Stimulated activated effector memory CD8-positive, alpha-beta T cell treated with anti-CD3 and anti-CD28 coated beads, Interleukin-12 subunit alpha, Interleukin-12 subunit beta, amount 100 ng/mL, for 72 hours (primary cell): ENCODE measurements at regions not wholly inside any gene's neighbourhood (a gene's known extent, or its start where the extent isn't known, plus 50 kb on each side); places are given as distances from the start of the nearest gene placed in this dataset.

Source experiments
- ATAC-seq: fragments of 150-1000 bp; cut with Tn5 transposase; 2 replicates; pipeline ENCODE4 v1.10.0; 2021
- DNase-seq, 2 donors: peaks; one replicate each; pipeline ENCODE4 v3.0.0; 2021 to 2022; ENCODE audit warnings: low spot score in 2 of 2
- H3K27ac Mint-ChIP-seq: one replicate; pipeline ENCODE4 v1.8.0; 2022; ENCODE audit warnings: mild to moderate bottlenecking, mixed read lengths
- H3K36me3 Mint-ChIP-seq: one replicate; pipeline ENCODE4 v1.8.0; 2022; ENCODE audit warnings: mild to moderate bottlenecking, mixed read lengths
- H3K4me1 Mint-ChIP-seq: one replicate; pipeline ENCODE4 v1.8.0; 2022; ENCODE audit warnings: mixed read lengths
- H3K4me3 Mint-ChIP-seq: one replicate; pipeline ENCODE4 v1.8.0; 2022; ENCODE audit warnings: mild to moderate bottlenecking, mixed read lengths
- H3K9me3 Mint-ChIP-seq: one replicate; pipeline ENCODE4 v1.8.0; 2022; ENCODE audit warnings: mixed read lengths

DNA sequence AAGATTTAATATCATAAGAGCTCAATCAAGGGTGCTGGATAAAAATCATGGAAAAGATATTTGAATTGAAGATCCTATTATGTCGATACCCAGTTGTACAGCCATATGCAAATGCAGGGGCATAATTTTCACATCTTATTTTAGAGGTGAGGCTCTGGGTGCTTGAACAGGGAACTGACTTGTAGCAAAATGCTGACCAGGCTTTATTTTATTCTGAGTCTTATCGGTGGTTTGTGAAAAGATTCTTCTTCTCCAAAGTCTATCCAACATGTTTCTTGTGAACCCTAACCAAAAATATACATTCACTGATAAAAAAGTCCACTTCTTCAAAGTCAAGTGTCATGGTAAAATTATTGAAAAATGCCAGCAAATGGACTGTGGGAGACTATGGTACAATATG, 475.5 kb upstream of the NEGR1 start:
- H3K4me1 Mint-ChIP-seq, result no peaks in the 10 kb centered on the region
- H3K9me3 Mint-ChIP-seq, result peaks cover 18% of the 10 kb centered on the region
- DNase-seq (no peak), ATAC-seq (no peak)
- no peak overlapping the region for H3K27ac Mint-ChIP-seq
- H3K36me3 Mint-ChIP-seq, result no peaks in the 10 kb centered on the region
- no peak overlapping the region for H3K4me3 Mint-ChIP-seq

DNA sequence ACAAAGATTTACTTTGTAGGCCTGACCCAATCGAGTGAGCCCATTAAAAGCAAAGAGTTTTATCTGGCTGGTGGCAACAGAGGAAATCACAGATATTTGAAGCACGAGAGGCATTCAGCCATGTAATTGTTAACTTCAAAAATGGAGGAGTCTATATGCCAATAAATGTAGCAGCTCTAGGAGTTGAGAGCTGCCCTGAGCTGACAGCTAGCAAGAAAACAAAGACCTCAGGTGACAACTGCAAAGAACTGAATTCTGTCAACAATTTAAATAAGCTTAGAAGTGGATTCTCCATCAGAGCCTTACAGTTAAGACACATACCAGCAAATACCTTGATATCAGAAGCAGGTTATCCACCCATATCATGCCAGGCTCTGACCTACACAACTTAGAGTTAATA, 463.1 kb upstream of the NEGR1 start:
- Mint-ChIP-seq H3K4me1 (no peaks in the 10 kb centered on the region), H3K36me3 (no peaks in the 10 kb centered on the region), H3K27ac (no peak overlapping the region), H3K4me3 (no peak overlapping the region), H3K9me3 (peaks cover 13% of the 10 kb centered on the region)
- no peak for ATAC-seq
- DNase-seq, result no peak

DNA sequence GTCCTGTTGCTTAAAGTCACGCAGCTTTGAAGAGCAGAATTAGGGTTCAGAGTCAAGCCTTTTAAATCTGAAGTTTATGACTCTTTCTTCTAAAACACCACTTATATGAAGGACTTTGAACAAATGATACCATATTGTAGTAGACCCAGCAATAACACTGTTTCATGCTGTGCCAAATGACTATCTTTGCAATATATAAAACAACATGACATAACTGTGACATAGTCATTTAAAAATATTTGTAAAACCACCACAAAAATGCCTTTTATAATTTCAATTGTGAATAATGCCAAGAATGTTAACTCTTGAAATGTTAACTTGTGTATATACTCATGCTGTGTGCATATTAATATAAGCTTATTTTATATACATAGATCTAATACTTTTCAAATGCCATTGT, 452.1 kb upstream of the NEGR1 start:
- Mint-ChIP-seq H3K9me3 (peaks cover 10% of the 10 kb centered on the region), H3K27ac (no peak overlapping the region), H3K4me3 (no peak overlapping the region), H3K4me1 (no peaks in the 10 kb centered on the region), H3K36me3 (no peaks in the 10 kb centered on the region)
- DNase-seq (no peak), ATAC-seq (no peak)

DNA sequence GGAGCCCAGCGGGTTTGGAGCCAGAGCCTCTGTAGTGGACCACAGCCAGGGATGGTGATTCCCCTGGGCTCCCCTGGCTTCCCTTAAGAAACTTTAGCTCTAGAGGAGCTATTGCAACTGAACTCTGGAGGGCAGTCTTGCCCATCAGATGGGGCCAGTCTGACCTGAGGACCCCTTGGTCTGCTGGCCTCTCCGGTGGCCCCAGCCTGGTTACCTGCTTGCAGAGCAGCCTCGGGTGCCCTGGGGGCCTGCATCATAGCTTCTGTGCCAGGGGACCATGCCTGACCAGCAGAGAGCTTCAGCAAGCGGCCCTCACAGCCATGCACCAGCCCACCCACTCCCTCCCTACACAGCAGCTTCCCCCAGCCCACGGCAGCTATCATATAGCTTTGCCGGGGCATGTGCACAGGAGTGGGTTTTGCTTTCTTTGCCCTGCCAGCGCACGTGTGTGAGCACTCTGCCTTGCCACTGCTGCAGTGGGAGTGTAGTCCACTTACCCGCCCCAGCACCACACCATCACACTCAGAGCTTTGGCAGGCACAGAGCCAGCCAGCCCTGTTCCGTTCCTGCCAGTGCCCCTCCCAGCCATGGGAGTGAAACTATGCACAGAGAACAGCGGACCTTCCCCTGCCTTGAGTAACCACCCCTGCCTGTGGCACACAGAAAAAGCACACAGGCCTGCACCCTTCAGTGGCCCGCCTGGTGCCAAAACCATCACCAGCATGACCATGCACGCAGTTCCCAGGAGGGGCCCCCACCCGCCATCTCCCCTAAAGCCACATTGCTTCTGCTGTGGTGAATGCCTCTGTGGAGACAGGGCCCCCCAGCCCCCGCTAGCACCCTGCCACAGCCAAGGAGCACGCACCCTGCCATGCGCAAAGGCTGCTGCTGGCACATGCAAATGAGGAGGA, 442.9 kb upstream of the NEGR1 start:
- no peak overlapping the region for H3K4me3 Mint-ChIP-seq
- no peaks in the 10 kb centered on the region for H3K4me1 Mint-ChIP-seq
- H3K9me3 Mint-ChIP-seq, result peaks cover 14% of the 10 kb centered on the region
- DNase-seq (no peak), ATAC-seq (no peak)
- H3K36me3 Mint-ChIP-seq, result no peaks in the 10 kb centered on the region
- no peak overlapping the region for H3K27ac Mint-ChIP-seq

DNA sequence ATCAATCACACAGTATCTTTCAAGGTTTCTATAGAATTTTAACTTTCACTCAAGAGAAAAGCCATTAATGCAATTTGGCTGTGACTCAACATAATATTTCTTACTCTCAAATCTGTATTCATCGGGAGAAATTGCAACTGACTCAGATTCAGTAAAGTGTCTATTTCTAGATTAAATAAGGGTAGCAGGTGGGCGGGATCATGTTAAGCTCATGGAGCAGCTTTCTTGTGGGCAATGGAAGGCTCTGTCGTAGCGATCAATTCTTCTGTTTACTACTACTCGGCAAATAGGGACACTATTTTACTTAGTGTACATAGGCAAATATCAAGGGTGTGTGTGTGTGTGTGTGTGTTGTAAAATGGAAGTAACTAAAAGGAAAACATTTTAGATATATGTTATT, 423.6 kb upstream of the NEGR1 start:
- ATAC-seq (no peak), DNase-seq (no peak)
- no peak overlapping the region for H3K27ac Mint-ChIP-seq
- no peaks in the 10 kb centered on the region for H3K4me1 Mint-ChIP-seq
- H3K9me3 Mint-ChIP-seq, result peaks cover 22% of the 10 kb centered on the region
- no peaks in the 10 kb centered on the region for H3K36me3 Mint-ChIP-seq
- H3K4me3 Mint-ChIP-seq, result no peak overlapping the region

DNA sequence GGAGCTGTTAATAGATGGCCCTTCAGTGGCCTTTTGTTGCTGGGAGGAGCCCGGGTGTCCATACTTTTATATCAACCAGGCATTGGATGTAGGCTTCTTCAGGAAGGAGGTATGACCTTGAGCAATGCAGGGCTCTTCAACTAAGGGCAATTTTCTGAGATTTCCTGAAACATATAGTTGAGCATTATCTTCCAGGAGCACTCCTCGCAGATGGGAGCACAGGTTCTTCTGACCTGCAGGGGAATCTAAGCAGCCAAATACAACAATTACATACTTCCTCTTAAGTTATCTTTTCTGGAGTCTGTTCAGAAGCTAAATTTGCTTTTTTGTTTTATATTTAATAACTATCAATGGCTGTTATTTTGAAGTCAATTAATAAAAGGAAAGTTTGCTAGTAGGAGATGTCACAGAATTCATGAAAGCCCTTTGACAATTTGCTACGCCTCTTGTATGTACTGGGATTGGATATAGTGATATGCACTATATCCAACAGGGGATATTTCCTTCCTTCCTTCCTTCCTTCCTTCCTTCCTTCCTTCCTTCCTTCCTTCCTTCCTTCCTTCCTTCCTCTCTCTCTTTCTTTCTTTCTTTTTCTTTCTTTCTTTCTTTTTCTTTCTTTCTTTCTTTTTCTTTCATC, 422.6 kb upstream of the NEGR1 start:
- Mint-ChIP-seq H3K9me3 (peaks cover 14% of the 10 kb centered on the region), H3K36me3 (no peaks in the 10 kb centered on the region), H3K27ac (no peak overlapping the region), H3K4me3 (no peak overlapping the region), H3K4me1 (no peaks in the 10 kb centered on the region)
- no peak for ATAC-seq
- no peak for DNase-seq

DNA sequence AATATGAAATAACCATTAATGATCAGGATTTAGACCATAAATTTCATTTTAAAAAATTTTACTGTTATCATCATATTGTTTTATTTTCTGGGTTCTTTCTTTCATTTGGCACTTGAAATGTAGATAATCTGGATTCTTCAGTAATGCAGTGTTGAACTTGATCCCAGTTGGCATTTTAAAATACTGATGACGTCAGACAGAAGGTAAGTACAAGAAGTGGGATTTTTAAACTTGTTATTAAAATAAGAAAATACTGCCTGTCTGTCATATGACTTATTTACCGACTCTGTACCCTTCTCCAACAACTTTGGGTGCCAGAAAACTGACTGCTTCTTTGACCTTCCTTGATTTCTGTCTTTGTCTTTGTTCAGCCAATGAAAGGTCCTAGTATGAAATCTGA, 415.1 kb upstream of the NEGR1 start:
- no peak overlapping the region for H3K4me3 Mint-ChIP-seq
- DNase-seq, result no peak
- no peaks in the 10 kb centered on the region for H3K36me3 Mint-ChIP-seq
- H3K4me1 Mint-ChIP-seq, result no peaks in the 10 kb centered on the region
- no peak for ATAC-seq
- peaks cover 30% of the 10 kb centered on the region for H3K9me3 Mint-ChIP-seq
- H3K27ac Mint-ChIP-seq, result no peak overlapping the region

DNA sequence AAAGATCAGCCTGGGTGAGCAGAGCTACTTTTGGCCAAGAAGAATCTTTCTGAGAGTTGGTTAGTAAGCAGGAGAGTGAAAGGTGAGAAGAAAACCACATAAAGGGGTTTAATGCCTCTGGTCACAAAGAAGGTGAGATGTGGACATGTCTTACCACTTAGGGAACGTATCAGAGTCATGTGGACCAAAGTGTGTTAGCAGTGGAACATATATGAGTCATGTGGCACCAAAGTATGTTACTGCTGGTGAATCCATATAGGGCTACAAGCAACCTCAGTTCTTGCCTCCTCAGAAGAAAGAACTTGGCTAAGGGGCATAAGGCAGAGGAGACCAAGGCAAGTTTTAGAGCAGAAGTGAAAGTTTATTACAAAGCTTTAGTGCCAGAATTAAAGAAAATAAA, 411.6 kb upstream of the NEGR1 start:
- no peak for ATAC-seq
- no peak overlapping the region for H3K27ac Mint-ChIP-seq
- H3K4me3 Mint-ChIP-seq, result no peak overlapping the region
- H3K4me1 Mint-ChIP-seq, result no peaks in the 10 kb centered on the region
- H3K36me3 Mint-ChIP-seq, result no peaks in the 10 kb centered on the region
- no peak for DNase-seq
- peaks cover 20% of the 10 kb centered on the region for H3K9me3 Mint-ChIP-seq

DNA sequence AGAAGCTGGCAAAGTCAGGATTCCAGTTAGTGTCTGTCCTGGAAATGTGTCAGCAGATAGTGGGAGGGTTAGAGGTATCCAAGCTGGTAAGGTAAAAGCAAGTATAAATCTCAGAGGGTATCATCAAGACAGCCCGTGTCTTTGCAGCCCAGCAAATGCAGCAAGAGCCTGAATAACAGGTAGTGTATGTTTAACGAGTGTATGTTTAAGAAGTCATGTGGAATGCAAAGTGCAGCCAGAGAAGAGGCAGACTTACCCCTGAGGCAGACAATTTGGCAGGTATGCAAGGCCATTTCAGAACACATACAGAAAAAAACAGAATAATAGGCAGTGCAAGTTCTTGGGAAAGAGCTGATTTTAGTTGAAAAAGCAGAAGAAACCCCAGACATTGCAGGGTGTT, 411.0 kb upstream of the NEGR1 start:
- Mint-ChIP-seq H3K36me3 (no peaks in the 10 kb centered on the region), H3K4me3 (no peak overlapping the region), H3K27ac (no peak overlapping the region), H3K9me3 (peaks cover 20% of the 10 kb centered on the region), H3K4me1 (no peaks in the 10 kb centered on the region)
- no peak for DNase-seq
- ATAC-seq, result no peak

DNA sequence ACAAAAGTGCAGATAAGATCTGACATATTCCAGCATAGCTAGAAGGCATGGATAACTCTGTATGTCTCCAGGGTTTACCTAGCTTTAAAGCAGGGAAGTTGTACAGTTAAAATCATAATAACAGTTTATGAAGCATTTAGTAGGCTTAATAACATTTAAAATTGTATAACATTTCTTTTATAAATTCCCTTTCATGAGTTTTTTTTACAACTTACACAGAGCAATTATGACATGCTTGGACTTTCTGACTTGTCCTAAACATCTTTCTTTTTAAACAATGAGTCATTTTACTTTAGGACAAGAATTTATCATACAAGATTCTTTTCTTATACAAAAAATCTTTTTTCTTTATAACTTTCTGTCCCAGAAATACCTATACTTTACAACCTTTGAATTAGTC, 408.5 kb upstream of the NEGR1 start:
- H3K4me1 Mint-ChIP-seq, result no peaks in the 10 kb centered on the region
- H3K36me3 Mint-ChIP-seq, result no peaks in the 10 kb centered on the region
- no peak for ATAC-seq
- H3K9me3 Mint-ChIP-seq, result peaks cover 16% of the 10 kb centered on the region
- DNase-seq, result no peak
- H3K4me3 Mint-ChIP-seq, result no peak overlapping the region
- H3K27ac Mint-ChIP-seq, result no peak overlapping the region

DNA sequence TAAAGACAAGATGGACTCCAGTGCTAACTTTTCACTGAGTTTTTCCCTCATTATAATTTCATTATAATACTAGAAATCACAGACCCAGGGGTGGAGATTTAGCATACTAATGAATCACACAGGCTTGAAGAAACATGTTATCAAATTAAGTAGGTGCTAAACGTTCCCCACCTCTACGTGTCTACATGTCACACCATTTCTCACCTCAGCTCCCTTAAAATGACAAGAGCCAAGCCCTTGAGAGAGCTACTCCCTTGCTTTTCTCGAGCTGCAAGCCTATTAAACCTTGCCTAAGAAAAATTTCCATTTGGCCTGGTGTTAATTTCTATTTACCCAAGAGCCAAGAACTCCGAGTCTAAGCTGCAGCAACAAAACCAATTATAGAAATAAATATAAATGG, 396.3 kb upstream of the NEGR1 start:
- no peaks in the 10 kb centered on the region for H3K4me1 Mint-ChIP-seq
- H3K36me3 Mint-ChIP-seq, result no peaks in the 10 kb centered on the region
- peaks cover 10% of the 10 kb centered on the region for H3K9me3 Mint-ChIP-seq
- no peak for ATAC-seq
- H3K4me3 Mint-ChIP-seq, result no peak overlapping the region
- no peak for DNase-seq
- H3K27ac Mint-ChIP-seq, result no peak overlapping the region

DNA sequence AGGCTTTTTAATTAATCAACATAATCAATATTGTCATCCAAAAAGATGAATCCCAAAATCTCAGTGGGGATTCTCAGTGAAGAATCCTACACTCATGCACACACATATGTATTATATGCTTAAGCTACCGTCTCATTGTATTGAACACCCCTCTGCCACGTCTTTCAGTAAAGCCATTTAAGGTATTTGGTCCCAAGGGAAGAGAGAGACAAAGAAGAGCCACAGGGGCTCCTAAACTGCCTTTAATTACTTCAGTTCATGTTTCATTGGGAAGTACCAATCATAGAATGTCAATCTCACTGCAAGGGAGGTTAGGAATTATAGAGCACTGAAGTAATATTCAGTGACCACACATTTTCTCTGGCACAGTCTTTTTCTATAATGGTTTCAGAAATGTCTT, 388.6 kb upstream of the NEGR1 start:
- Mint-ChIP-seq H3K27ac (no peak overlapping the region), H3K4me3 (no peak overlapping the region), H3K36me3 (no peaks in the 10 kb centered on the region), H3K9me3 (peaks cover 11% of the 10 kb centered on the region), H3K4me1 (no peaks in the 10 kb centered on the region)
- no peak for DNase-seq
- ATAC-seq, result no peak

DNA sequence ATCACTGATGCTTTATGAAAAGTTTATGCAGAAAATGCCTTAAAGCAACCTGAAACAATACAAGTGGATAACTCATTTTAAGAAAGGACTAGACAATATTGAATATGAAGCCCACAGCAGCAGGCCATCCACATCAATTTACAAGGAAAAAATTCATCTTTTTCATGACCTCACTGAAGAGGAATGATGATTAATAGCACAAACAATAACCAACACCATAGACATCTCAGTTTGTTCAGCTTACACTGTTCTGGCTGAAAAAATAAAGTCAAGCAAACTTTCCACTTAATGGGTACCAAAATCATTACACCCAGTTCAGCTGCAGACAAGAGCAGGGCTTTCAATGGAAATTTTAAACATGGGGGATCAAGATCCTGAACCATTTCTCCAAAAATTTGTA, 380.6 kb upstream of the NEGR1 start:
- H3K9me3 Mint-ChIP-seq, result peaks cover 28% of the 10 kb centered on the region
- H3K27ac Mint-ChIP-seq, result no peak overlapping the region
- ATAC-seq, result no peak

DNA sequence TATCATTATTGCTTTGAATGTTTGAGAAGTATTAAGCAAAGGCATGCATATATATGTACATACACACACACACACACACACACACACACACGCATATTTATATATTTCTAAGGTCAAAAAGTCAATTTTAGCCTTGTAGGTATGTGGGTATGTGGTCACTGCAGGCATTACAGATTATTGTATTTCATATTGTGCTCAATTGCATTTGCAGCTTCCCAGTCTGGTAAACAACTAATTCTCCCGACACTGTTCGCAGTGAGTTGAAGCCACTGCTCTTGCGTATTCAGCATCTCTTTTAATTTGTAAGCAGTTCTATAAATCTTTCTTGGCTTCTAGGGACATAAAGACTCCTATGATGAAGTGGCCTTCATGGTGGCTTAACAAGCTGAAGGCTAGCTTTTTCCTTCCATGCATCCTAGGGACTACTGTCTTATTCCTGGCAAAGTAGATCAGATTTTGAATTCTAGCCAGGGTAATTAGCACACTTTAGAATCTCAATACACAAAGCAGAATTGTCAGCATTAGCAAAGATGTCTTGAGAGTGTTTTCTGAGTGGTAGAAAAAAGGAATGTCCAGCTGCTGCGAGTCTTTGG, 368.6 kb upstream of the NEGR1 start:
- DNase-seq, result no peak
- no peak for ATAC-seq
- Mint-ChIP-seq H3K4me1 (no peaks in the 10 kb centered on the region), H3K9me3 (peaks cover 6% of the 10 kb centered on the region), H3K36me3 (no peaks in the 10 kb centered on the region), H3K27ac (no peak overlapping the region), H3K4me3 (no peak overlapping the region)

More for the DNA sequence above, 380.6 kb upstream of the NEGR1 start:
- DNase-seq, result no peak
- Mint-ChIP-seq H3K4me1 (no peaks in the 10 kb centered on the region), H3K4me3 (no peak overlapping the region), H3K36me3 (no peaks in the 10 kb centered on the region)

DNA sequence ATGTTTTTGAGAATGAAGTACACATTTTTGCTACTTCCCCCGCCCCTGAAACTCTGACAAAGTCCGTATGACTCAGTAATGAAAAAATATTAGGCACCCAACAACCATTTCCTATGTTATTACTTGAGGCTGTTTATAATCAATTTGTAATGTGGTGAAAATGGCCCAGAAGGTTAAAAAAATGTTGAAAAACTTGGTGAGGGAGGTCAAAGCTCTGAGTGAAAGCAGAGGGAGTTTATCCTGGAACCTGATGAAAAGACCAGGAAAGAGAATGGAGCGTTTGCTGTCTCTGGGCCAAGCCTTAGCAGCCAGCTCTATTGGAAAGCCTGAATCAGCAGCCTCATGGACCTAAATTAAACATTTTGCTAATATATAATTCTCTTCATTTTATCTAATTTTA, 367.7 kb upstream of the NEGR1 start:
- H3K4me1 Mint-ChIP-seq, result no peaks in the 10 kb centered on the region
- peaks cover 6% of the 10 kb centered on the region for H3K9me3 Mint-ChIP-seq
- ATAC-seq (no peak), DNase-seq (no peak)
- no peak overlapping the region for H3K27ac Mint-ChIP-seq
- H3K4me3 Mint-ChIP-seq, result no peak overlapping the region
- H3K36me3 Mint-ChIP-seq, result no peaks in the 10 kb centered on the region
